GM12875 (cell line): ENCODE measurements at regions not wholly inside any gene's neighbourhood (a gene's known extent, or its start where the extent isn't known, plus 50 kb on each side); places are given as distances from the start of the nearest gene placed in this dataset.

Experiments used
- H3K4me3 ChIP-seq: one replicate; pipeline ENCODE4 v1.5.1; 2011; ENCODE audit warnings: low read depth, low read length, control low read depth
- TF ChIP-seq, protein P1 (sequence below): IDR thresholded peaks from 2 replicates; pipeline ENCODE4 v1.5.1; 2011; ENCODE audit warnings: low read depth, mild to moderate bottlenecking, control low read depth, inconsistent platforms, low read length, moderate library complexity, borderline replicate concordance; ENCODE audit not compliant: insufficient read depth

GRCh38 chr22:23511627-23512347 lies 68.3 kb downstream of the IGLL1 start:
- TF ChIP-seq, protein P1, sequence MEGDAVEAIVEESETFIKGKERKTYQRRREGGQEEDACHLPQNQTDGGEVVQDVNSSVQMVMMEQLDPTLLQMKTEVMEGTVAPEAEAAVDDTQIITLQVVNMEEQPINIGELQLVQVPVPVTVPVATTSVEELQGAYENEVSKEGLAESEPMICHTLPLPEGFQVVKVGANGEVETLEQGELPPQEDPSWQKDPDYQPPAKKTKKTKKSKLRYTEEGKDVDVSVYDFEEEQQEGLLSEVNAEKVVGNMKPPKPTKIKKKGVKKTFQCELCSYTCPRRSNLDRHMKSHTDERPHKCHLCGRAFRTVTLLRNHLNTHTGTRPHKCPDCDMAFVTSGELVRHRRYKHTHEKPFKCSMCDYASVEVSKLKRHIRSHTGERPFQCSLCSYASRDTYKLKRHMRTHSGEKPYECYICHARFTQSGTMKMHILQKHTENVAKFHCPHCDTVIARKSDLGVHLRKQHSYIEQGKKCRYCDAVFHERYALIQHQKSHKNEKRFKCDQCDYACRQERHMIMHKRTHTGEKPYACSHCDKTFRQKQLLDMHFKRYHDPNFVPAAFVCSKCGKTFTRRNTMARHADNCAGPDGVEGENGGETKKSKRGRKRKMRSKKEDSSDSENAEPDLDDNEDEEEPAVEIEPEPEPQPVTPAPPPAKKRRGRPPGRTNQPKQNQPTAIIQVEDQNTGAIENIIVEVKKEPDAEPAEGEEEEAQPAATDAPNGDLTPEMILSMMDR: no peak
- H3K4me3 ChIP-seq: no peak overlapping the region

DNA sequence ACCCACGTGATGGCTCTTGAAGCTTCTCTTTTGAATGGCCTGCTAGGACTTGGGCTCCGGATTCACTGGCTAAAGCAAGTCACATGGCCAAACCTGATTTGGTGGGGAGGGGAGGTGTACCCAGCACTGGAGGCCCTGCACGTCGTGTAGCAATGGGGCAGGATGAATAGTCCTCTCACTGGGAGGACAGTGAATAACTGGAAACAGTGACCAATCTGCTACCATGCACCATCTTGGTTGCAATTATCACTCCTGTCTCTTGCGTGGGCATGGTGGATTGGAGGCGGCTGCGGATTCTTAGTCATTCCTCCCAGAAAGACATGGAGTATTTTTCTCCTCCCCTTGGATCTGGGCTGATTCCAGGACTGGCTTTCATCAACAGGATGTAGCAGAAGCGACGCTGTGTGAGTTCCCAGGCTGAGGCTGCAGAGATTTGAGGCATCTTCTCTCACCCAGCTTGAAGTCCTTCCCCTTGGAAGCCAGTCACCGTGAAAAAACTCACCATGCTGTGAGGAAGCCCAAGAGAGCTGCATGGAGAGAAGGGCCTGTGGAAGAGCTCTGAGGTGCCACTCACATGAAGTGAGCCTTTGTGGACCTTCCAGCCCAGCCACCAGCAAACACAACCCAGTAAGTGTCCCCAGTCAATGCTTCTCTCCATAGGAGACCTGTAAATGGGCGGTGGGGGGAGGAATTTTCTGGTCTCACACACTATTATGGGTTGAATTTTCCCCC lies 70.4 kb downstream of the IGLL1 start:
- TF ChIP-seq, protein P1: no peak
- no peak overlapping the region for H3K4me3 ChIP-seq

- H3K4me3 ChIP-seq: no peak overlapping the region
- TF ChIP-seq, protein P1: no peak
These were observed 75.6 kb downstream of the IGLL1 start for GRCh38 chr22:23504516-23504915.

DNA sequence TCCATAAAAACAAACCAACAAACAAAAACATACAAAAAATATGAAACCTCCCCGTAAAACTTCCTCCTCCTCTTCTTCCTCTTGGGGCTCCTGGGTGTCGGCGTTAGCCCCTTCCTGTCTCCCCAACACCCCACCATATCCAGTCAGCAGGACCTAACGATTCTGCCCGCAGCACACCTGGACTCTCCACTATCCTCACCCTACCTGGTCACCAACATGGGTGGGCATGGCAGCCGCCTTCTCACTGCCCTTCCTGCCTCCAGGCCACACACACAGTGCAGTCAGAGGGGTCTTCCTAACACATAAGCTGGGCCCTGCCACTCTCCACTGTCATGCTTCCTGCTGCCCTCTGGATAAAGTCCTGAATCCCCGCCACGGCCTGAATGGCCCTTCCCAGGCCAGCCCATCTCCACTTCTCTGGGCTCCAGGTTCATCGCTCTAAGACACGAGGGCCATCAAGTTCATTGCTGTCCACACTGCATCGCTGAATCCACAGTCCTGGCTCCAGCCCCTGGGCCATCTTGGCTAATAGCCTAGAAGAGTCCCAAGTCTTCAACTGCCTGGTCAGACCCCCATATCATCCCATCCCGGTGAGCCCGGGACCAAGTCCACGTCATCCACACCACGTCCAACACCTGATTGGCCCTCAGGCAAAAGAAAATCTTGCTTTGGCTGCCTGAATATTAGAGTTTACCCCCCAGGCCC lies 76.2 kb downstream of the IGLL1 start:
- TF ChIP-seq, protein P1: no peak
- no peak overlapping the region for H3K4me3 ChIP-seq

GRCh38 chr22:23503142-23503541 lies 76.9 kb downstream of the IGLL1 start:
- no peak overlapping the region for H3K4me3 ChIP-seq
- TF ChIP-seq, protein P1: no peak

- TF ChIP-seq, protein P1: no peak
- no peak overlapping the region for H3K4me3 ChIP-seq
These were observed 78.4 kb downstream of the IGLL1 start for GRCh38 chr22:23501708-23502107.
